Glutamatergic neuron (in vitro differentiated cells): ENCODE measurements at regions not wholly inside any gene's neighbourhood (a gene's known extent, or its start where the extent isn't known, plus 50 kb on each side); places are given as distances from the start of the nearest gene placed in this dataset.

Experiments
- DNase-seq: peaks from one replicate; pipeline ENCODE4 v3.0.0; 2022
- H3K27ac Mint-ChIP-seq: one replicate; pipeline ENCODE4 v1.8.0; 2020; ENCODE audit warnings: mild to moderate bottlenecking, mixed read lengths, inconsistent platforms; ENCODE audit not compliant: unreplicated experiment
- H3K27me3 Mint-ChIP-seq: one replicate; pipeline ENCODE4 v1.8.0; 2020; ENCODE audit warnings: mild to moderate bottlenecking, moderate library complexity, mixed read lengths, inconsistent platforms; ENCODE audit not compliant: unreplicated experiment
- H3K36me3 Mint-ChIP-seq: one replicate; pipeline ENCODE4 v1.8.0; 2020; ENCODE audit warnings: mild to moderate bottlenecking, mixed read lengths, inconsistent platforms; ENCODE audit not compliant: unreplicated experiment
- H3K4me1 Mint-ChIP-seq: one replicate; pipeline ENCODE4 v1.8.0; 2020; ENCODE audit warnings: mild to moderate bottlenecking, low read depth, mixed read lengths, inconsistent platforms; ENCODE audit not compliant: unreplicated experiment
- H3K4me3 Mint-ChIP-seq: one replicate; pipeline ENCODE4 v1.8.0; 2020; ENCODE audit warnings: mild to moderate bottlenecking, mixed read lengths, inconsistent platforms; ENCODE audit not compliant: unreplicated experiment
- H3K9me3 Mint-ChIP-seq: one replicate; pipeline ENCODE4 v1.8.0; 2020; ENCODE audit warnings: mild to moderate bottlenecking, moderate library complexity, mixed read lengths, inconsistent platforms; ENCODE audit not compliant: unreplicated experiment
- CTCF ChIP-seq: fragments of 200-600 bp; sonication (generic); IDR thresholded peaks from one replicate; pipeline ENCODE4 v1.5.0; 2021; ENCODE audit not compliant: partially characterized antibody, unreplicated experiment

GRCh38 chr17:77829843-77830799, 128.4 kb upstream of the TNRC6C start:
- DNase-seq = peak; percentile 55
- TF ChIP-seq CTCF = no peak
- H3K27me3 Mint-ChIP-seq = peaks cover 16% of the 10 kb centered on the region
- H3K4me3 Mint-ChIP-seq = peak overlapping the region; percentile 20
- peaks cover 13% of the 10 kb centered on the region for H3K9me3 Mint-ChIP-seq
- H3K4me1 Mint-ChIP-seq = peaks cover 34% of the 10 kb centered on the region
- H3K27ac Mint-ChIP-seq = peak overlapping the region; percentile 79
- peaks cover 5% of the 10 kb centered on the region for H3K36me3 Mint-ChIP-seq

- H3K4me1 Mint-ChIP-seq = peaks cover 34% of the 10 kb centered on the region
- H3K27ac Mint-ChIP-seq = no peak overlapping the region
- H3K4me3 Mint-ChIP-seq = peak overlapping the region; percentile 34
- H3K9me3 Mint-ChIP-seq = peaks cover 15% of the 10 kb centered on the region
- peaks cover 14% of the 10 kb centered on the region for H3K27me3 Mint-ChIP-seq
- no peak for DNase-seq
- TF ChIP-seq CTCF = no peak
- peaks cover 5% of the 10 kb centered on the region for H3K36me3 Mint-ChIP-seq
Measured at GRCh38 chr17:77830816-77831473, 127.6 kb upstream of the TNRC6C start.

- peaks cover 5% of the 10 kb centered on the region for H3K36me3 Mint-ChIP-seq
- DNase-seq = no peak
- H3K27me3 Mint-ChIP-seq = peaks cover 14% of the 10 kb centered on the region
- TF ChIP-seq CTCF = no peak
- H3K4me1 Mint-ChIP-seq = peaks cover 34% of the 10 kb centered on the region
- H3K9me3 Mint-ChIP-seq = peaks cover 15% of the 10 kb centered on the region
- H3K4me3 Mint-ChIP-seq = peak overlapping the region; percentile 34
- no peak overlapping the region for H3K27ac Mint-ChIP-seq
Measured at GRCh38 chr17:77831474-77832179, 126.9 kb upstream of the TNRC6C start.

GRCh38 chr17:77832180-77832560, 126.3 kb upstream of the TNRC6C start:
- no peak overlapping the region for H3K27ac Mint-ChIP-seq
- peaks cover 15% of the 10 kb centered on the region for H3K9me3 Mint-ChIP-seq
- no peak for TF ChIP-seq CTCF
- H3K4me3 Mint-ChIP-seq = no peak overlapping the region
- H3K36me3 Mint-ChIP-seq = peaks cover 5% of the 10 kb centered on the region
- no peak for DNase-seq
- H3K4me1 Mint-ChIP-seq = peaks cover 34% of the 10 kb centered on the region
- H3K27me3 Mint-ChIP-seq = peaks cover 14% of the 10 kb centered on the region
